Inferior parietal cortex (tissue), 1 donor: ENCODE measurements at regions not wholly inside any gene's neighbourhood (a gene's known extent, or its start where the extent isn't known, plus 50 kb on each side); places are given as distances from the start of the nearest gene placed in this dataset.

Source experiments
- DNase-seq: peaks from one replicate; pipeline ENCODE4 v3.0.0-alpha.2; 2016; ENCODE audit errors: extremely low spot score

GRCh38 chr1:4312024-4312423, 342.4 kb upstream of the AJAP1 start:
- no peak for DNase-seq

- DNase-seq, result no peak
Observed at GRCh38 chr1:4315202-4315601, 339.2 kb upstream of the AJAP1 start.

- no peak for DNase-seq
Observed at GRCh38 chr1:4317207-4317606, 337.2 kb upstream of the AJAP1 start.

GRCh38 chr1:4318720-4319119, 335.7 kb upstream of the AJAP1 start:
- no peak for DNase-seq

GRCh38 chr1:4319496-4319895, 334.9 kb upstream of the AJAP1 start:
- no peak for DNase-seq

GRCh38 chr1:4322881-4323280, 331.5 kb upstream of the AJAP1 start:
- DNase-seq, result no peak

- DNase-seq, result no peak
Observed at GRCh38 chr1:4323309-4323708, 331.1 kb upstream of the AJAP1 start.

GRCh38 chr1:4324525-4324924, 329.9 kb upstream of the AJAP1 start:
- no peak for DNase-seq

GRCh38 chr1:4327142-4327541, 327.3 kb upstream of the AJAP1 start:
- no peak for DNase-seq

GRCh38 chr1:4328402-4329071, 325.9 kb upstream of the AJAP1 start:
- DNase-seq, result no peak

GRCh38 chr1:4330805-4331766, 323.3 kb upstream of the AJAP1 start:
- no peak for DNase-seq

- no peak for DNase-seq
Observed at GRCh38 chr1:4331767-4332163, 322.6 kb upstream of the AJAP1 start.

GRCh38 chr1:4336507-4336906, 317.9 kb upstream of the AJAP1 start:
- no peak for DNase-seq

- DNase-seq, result no peak
Observed at GRCh38 chr1:4341421-4341820, 313.0 kb upstream of the AJAP1 start.

- DNase-seq, result no peak
Observed at GRCh38 chr1:4344065-4344732, 310.2 kb upstream of the AJAP1 start.

- no peak for DNase-seq
Observed at GRCh38 chr1:4345094-4345493, 309.3 kb upstream of the AJAP1 start.

GRCh38 chr1:4346131-4346530, 308.3 kb upstream of the AJAP1 start:
- no peak for DNase-seq

- DNase-seq, result no peak
Observed at GRCh38 chr1:4351453-4351852, 303.0 kb upstream of the AJAP1 start.

GRCh38 chr1:4353090-4353856, 301.1 kb upstream of the AJAP1 start:
- DNase-seq, result no peak

GRCh38 chr1:4355839-4356238, 298.6 kb upstream of the AJAP1 start:
- no peak for DNase-seq

- no peak for DNase-seq
Observed at GRCh38 chr1:4362314-4363044, 291.9 kb upstream of the AJAP1 start.
